ENCODE measurements at regions not wholly inside any gene's neighbourhood (a gene's known extent, or its start where the extent isn't known, plus 50 kb on each side); places are given as distances from the start of the nearest gene placed in this dataset.

GRCh38 chr10:123581656-123582055 is 84.5 kb upstream of the GPR26 start:
- TF ChIP-seq GATA2 (IDR thresholded peaks at IDR 0.05; ENCODE audit: low read depth, low read length) (no peak), GATA3 (IDR thresholded peaks at IDR 0.05; ENCODE audit: low read depth, low read length) (no peak)
